ENCODE measurements at regions not wholly inside any gene's neighbourhood (a gene's known extent, or its start where the extent isn't known, plus 50 kb on each side); places are given as distances from the start of the nearest gene placed in this dataset.

DNA sequence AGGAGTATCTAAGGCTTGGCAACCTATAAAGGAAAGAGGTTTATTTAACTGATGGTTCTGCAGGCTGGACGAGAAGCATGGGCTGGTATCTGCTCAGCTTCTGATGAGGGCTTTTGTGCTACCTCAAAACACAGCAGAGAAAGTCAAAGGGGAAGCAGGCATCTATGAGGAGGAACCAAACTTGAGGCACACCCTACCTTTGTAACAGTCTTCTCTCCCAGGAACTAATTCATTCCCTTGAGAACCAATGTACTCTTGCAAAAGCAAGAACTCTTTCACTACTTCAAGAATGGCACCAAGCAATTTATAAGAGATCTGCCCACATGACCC is 109.0 kb downstream of the CGGBP1 start:
- TF ChIP-seq ZNF232 (CRISPR knock-in tag; IDR thresholded peaks at IDR 0.05) (no peak), ETV6 (CRISPR knock-in tag; IDR thresholded peaks at IDR 0.05) (no peak), E2F5 (CRISPR knock-in tag; IDR thresholded peaks at IDR 0.05) (no peak), NR1H2 (CRISPR knock-in tag; IDR thresholded peaks at IDR 0.05) (no peak), RELA (CRISPR knock-in tag; IDR thresholded peaks at IDR 0.05; ENCODE audit: borderline replicate concordance) (no peak), RORB (CRISPR knock-in tag; IDR thresholded peaks at IDR 0.05) (no peak), JUN (CRISPR knock-in tag; IDR thresholded peaks at IDR 0.05) (no peak), ZBTB43 (CRISPR knock-in tag; IDR thresholded peaks at IDR 0.05) (no peak)
- TF ChIP-seq, protein P1, sequence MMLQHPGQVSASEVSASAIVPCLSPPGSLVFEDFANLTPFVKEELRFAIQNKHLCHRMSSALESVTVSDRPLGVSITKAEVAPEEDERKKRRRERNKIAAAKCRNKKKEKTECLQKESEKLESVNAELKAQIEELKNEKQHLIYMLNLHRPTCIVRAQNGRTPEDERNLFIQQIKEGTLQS (CRISPR knock-in tag; conservative IDR thresholded peaks at IDR 0.05) = no peak
- TF ChIP-seq, protein P2, sequence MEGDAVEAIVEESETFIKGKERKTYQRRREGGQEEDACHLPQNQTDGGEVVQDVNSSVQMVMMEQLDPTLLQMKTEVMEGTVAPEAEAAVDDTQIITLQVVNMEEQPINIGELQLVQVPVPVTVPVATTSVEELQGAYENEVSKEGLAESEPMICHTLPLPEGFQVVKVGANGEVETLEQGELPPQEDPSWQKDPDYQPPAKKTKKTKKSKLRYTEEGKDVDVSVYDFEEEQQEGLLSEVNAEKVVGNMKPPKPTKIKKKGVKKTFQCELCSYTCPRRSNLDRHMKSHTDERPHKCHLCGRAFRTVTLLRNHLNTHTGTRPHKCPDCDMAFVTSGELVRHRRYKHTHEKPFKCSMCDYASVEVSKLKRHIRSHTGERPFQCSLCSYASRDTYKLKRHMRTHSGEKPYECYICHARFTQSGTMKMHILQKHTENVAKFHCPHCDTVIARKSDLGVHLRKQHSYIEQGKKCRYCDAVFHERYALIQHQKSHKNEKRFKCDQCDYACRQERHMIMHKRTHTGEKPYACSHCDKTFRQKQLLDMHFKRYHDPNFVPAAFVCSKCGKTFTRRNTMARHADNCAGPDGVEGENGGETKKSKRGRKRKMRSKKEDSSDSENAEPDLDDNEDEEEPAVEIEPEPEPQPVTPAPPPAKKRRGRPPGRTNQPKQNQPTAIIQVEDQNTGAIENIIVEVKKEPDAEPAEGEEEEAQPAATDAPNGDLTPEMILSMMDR (IDR thresholded peaks at IDR 0.05) = no peak
